ENCODE measurements at regions not wholly inside any gene's neighbourhood (a gene's known extent, or its start where the extent isn't known, plus 50 kb on each side); places are given as distances from the start of the nearest gene placed in this dataset.

GRCh38 chr6:165854061-165854862, 191.2 kb upstream of the PDE10A start:
- no peaks in the 10 kb centered on the region for H3K9me3 ChIP-seq (ENCODE audit: low read length)
- no peaks in the 10 kb centered on the region for H3K36me3 ChIP-seq (ENCODE audit: insufficient read depth, low read length)
- no peaks in the 10 kb centered on the region for H3F3A ChIP-seq (ENCODE audit: insufficient read depth, low read length, poor library complexity, severe bottlenecking)
- no peak overlapping the region for H3K4me3 ChIP-seq (ENCODE audit: low read length)
- no peaks in the 10 kb centered on the region for H3K79me2 ChIP-seq (replicated peaks; ENCODE audit: insufficient read depth, low read length)
- H3K27ac ChIP-seq (ENCODE audit: low read length): no peak overlapping the region
- H3K27me3 ChIP-seq (ENCODE audit: insufficient read depth, low read depth, low read length): peaks cover 21% of the 10 kb centered on the region
- H4K20me1 ChIP-seq (ENCODE audit: insufficient read depth): no peaks in the 10 kb centered on the region
- H3K9ac ChIP-seq (ENCODE audit: low read length): no peak overlapping the region
- no peaks in the 10 kb centered on the region for H3K9me2 ChIP-seq (ENCODE audit: insufficient read depth, low read length)
- H3K4me2 ChIP-seq (ENCODE audit: low read length): no peak overlapping the region
- TF ChIP-seq RAD21 (conservative IDR thresholded peaks at IDR 0.05): no peak
- no peak for TF ChIP-seq EP300 (conservative IDR thresholded peaks at IDR 0.05; ENCODE audit: poor library complexity, severe bottlenecking)
- no peak for TF ChIP-seq REST (IDR thresholded peaks at IDR 0.05; ENCODE audit: borderline replicate concordance)
- no peak for TF ChIP-seq TAF1 (IDR thresholded peaks at IDR 0.05; ENCODE audit: low read depth)
- no peak for TF ChIP-seq EZH2 (IDR thresholded peaks at IDR 0.05; ENCODE audit: borderline replicate concordance, insufficient read depth, low read length, poor library complexity, severe bottlenecking)
- TF ChIP-seq MXI1 (conservative IDR thresholded peaks at IDR 0.05; ENCODE audit: poor library complexity, severe bottlenecking): no peak
- TF ChIP-seq POLR2AphosphoS5 (IDR thresholded peaks at IDR 0.05): no peak
- no peak for TF ChIP-seq SMC3 (conservative IDR thresholded peaks at IDR 0.05; ENCODE audit: poor library complexity)
- TF ChIP-seq CTCF (IDR thresholded peaks at IDR 0.05; ENCODE audit: poor library complexity, severe bottlenecking): no peak
- H2AFZ ChIP-seq (ENCODE audit: low read depth, low read length): no peak overlapping the region

- H3K27me3 ChIP-seq (ENCODE audit: insufficient read depth, low read depth, low read length): peaks cover 21% of the 10 kb centered on the region
These were observed 189.6 kb upstream of the PDE10A start for GRCh38 chr6:165852676-165853075.

More at GRCh38 chr6:165852676-165853075, 189.6 kb upstream of the PDE10A start:
- Histone ChIP-seq H3K27ac (ENCODE audit: low read length) (no peak overlapping the region), H2AFZ (ENCODE audit: low read depth, low read length) (no peak overlapping the region), H3K4me3 (ENCODE audit: low read length) (no peak overlapping the region), H3K9ac (ENCODE audit: low read length) (no peak overlapping the region), H3K79me2 (replicated peaks; ENCODE audit: insufficient read depth, low read length) (no peaks in the 10 kb centered on the region), H3K4me2 (ENCODE audit: low read length) (no peak overlapping the region), H3K9me2 (ENCODE audit: insufficient read depth, low read length) (no peaks in the 10 kb centered on the region), H3F3A (ENCODE audit: insufficient read depth, low read length, poor library complexity, severe bottlenecking) (no peaks in the 10 kb centered on the region), H4K20me1 (ENCODE audit: insufficient read depth) (no peaks in the 10 kb centered on the region), H3K36me3 (ENCODE audit: insufficient read depth, low read length) (no peaks in the 10 kb centered on the region), H3K9me3 (ENCODE audit: low read length) (no peaks in the 10 kb centered on the region)
- no peak for TF ChIP-seq EP300 (conservative IDR thresholded peaks at IDR 0.05; ENCODE audit: poor library complexity, severe bottlenecking)
- TF ChIP-seq SMC3 (conservative IDR thresholded peaks at IDR 0.05; ENCODE audit: poor library complexity): no peak
- no peak for TF ChIP-seq RAD21 (conservative IDR thresholded peaks at IDR 0.05)
- no peak for TF ChIP-seq POLR2AphosphoS5 (IDR thresholded peaks at IDR 0.05)
- TF ChIP-seq MXI1 (conservative IDR thresholded peaks at IDR 0.05; ENCODE audit: poor library complexity, severe bottlenecking): no peak
- TF ChIP-seq TAF1 (IDR thresholded peaks at IDR 0.05; ENCODE audit: low read depth): no peak
- TF ChIP-seq REST (IDR thresholded peaks at IDR 0.05; ENCODE audit: borderline replicate concordance): no peak
- TF ChIP-seq EZH2 (IDR thresholded peaks at IDR 0.05; ENCODE audit: borderline replicate concordance, insufficient read depth, low read length, poor library complexity, severe bottlenecking): no peak
- no peak for TF ChIP-seq CTCF (IDR thresholded peaks at IDR 0.05; ENCODE audit: poor library complexity, severe bottlenecking)

All from neural cell (in vitro differentiated cells).